Dedifferentiated amniotic fluid mesenchymal stem cell (primary cell): ENCODE measurements at regions not wholly inside any gene's neighbourhood (a gene's known extent, or its start where the extent isn't known, plus 50 kb on each side); places are given as distances from the start of the nearest gene placed in this dataset.
"Not testable (repeated sequence)": the region's sequence is repeated elsewhere in the genome, so short reads cannot be mapped to it uniquely, and the experiment has no call there.

Experiments
- DNase-seq: peaks from one replicate; pipeline ENCODE4 v3.0.0-alpha.2; 2016; ENCODE audit errors: extremely low spot score

- DNase-seq, result no peak
Observed at GRCh38 chr1:95754412-95754811, 520.4 kb downstream of the RWDD3 start.

GRCh38 chr1:95766036-95766435 is 532.0 kb downstream of the RWDD3 start:
- no peak for DNase-seq

GRCh38 chr1:95770581-95770980 is 536.6 kb downstream of the RWDD3 start:
- no peak for DNase-seq

GRCh38 chr1:95778217-95778616 is 544.2 kb downstream of the RWDD3 start:
- DNase-seq, result no peak

GRCh38 chr1:95780836-95781235 is 546.8 kb downstream of the RWDD3 start:
- DNase-seq, result no peak

- DNase-seq, result no peak
Observed at GRCh38 chr1:95790136-95790535, 556.1 kb downstream of the RWDD3 start.

- DNase-seq, result no peak
Observed at GRCh38 chr1:95793893-95794292, 559.9 kb downstream of the RWDD3 start.

GRCh38 chr1:95797761-95798160 is 563.8 kb downstream of the RWDD3 start:
- DNase-seq, result not testable (repeated sequence)

GRCh38 chr1:95806171-95806570 is 572.2 kb downstream of the RWDD3 start:
- no peak for DNase-seq

GRCh38 chr1:95809391-95809790 is 575.4 kb downstream of the RWDD3 start:
- no peak for DNase-seq

- no peak for DNase-seq
Observed at GRCh38 chr1:95815511-95815910, 581.5 kb downstream of the RWDD3 start.

- no peak for DNase-seq
Observed at GRCh38 chr1:95829556-95829955, 595.5 kb downstream of the RWDD3 start.

- DNase-seq, result no peak
Observed at GRCh38 chr1:95832370-95832769, 598.4 kb downstream of the RWDD3 start.

- no peak for DNase-seq
Observed at GRCh38 chr1:95849439-95849838, 615.4 kb downstream of the RWDD3 start.

- no peak for DNase-seq
Observed at GRCh38 chr1:95850165-95850649, 616.2 kb downstream of the RWDD3 start.

GRCh38 chr1:95850763-95851162 is 616.8 kb downstream of the RWDD3 start:
- no peak for DNase-seq

- DNase-seq, result no peak
Observed at GRCh38 chr1:95852483-95853070, 618.6 kb downstream of the RWDD3 start.

GRCh38 chr1:95854457-95854856 is 620.4 kb downstream of the RWDD3 start:
- no peak for DNase-seq

- DNase-seq, result no peak
Observed at GRCh38 chr1:95863086-95863485, 629.1 kb downstream of the RWDD3 start.

- no peak for DNase-seq
Observed at GRCh38 chr1:95865769-95866168, 631.8 kb downstream of the RWDD3 start.

GRCh38 chr1:95876276-95876675 is 642.3 kb downstream of the RWDD3 start:
- no peak for DNase-seq

- no peak for DNase-seq
Observed at GRCh38 chr1:95879498-95880050, 645.6 kb downstream of the RWDD3 start.

- DNase-seq, result no peak
Observed at GRCh38 chr1:95888941-95889390, 655.0 kb downstream of the RWDD3 start.

- DNase-seq, result no peak
Observed at GRCh38 chr1:95889400-95889799, 655.4 kb downstream of the RWDD3 start.
